GM21825 (cell line): ENCODE measurements at regions not wholly inside any gene's neighbourhood (a gene's known extent, or its start where the extent isn't known, plus 50 kb on each side); places are given as distances from the start of the nearest gene placed in this dataset.
"Not testable (repeated sequence)": the region's sequence is repeated elsewhere in the genome, so short reads cannot be mapped to it uniquely, and the experiment has no call there.

Experiments
- ATAC-seq: cut with Tn5 transposase; IDR thresholded peaks from one replicate; pipeline ENCODE4 v1.9.1; 2021; ENCODE audit warnings: mild to moderate bottlenecking, moderate library complexity; ENCODE audit not compliant: unreplicated experiment

DNA sequence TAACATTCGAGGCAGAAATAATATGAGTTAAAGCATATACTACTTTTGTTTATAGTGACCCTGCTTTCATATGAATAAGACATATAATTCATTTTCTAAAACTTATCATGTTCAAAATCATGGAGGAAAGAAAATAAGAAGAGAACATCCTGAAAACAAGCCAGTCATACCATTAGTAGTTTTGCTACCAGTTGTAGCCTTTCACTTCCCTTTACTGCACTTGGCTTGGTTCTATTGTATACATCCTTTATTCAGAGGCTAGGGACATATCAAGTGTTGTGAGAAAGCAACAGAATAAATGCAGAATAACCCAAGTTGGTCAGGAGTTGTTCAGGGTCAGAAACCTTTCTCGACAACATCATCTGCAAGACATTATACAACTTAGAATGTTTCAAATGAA lies 598.7 kb downstream of the SOX5 start:
- ATAC-seq = peak; percentile 83

GRCh38 chr12:23352670-23353069 lies 596.8 kb downstream of the SOX5 start:
- ATAC-seq = no peak

GRCh38 chr12:23354800-23355199 lies 594.7 kb downstream of the SOX5 start:
- ATAC-seq = no peak

DNA sequence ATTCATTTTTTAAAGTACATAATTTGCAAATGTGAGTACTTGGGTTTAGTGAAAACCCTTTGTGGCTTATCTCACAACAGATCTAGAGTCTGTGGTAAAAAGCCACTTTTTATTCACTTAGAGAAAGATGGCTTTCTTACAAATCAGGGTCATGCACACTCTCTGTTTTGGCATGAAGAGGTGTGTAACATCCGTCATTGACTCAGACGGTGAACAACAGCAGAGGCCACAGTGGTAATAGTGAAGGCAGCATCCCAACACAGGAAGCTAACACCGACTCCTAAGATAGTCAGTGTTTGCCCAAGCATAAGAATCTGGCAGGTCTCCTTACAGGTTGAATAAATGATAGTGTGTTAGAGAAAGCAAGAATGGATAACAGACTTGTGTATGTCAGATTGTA lies 593.0 kb downstream of the SOX5 start:
- no peak for ATAC-seq

DNA sequence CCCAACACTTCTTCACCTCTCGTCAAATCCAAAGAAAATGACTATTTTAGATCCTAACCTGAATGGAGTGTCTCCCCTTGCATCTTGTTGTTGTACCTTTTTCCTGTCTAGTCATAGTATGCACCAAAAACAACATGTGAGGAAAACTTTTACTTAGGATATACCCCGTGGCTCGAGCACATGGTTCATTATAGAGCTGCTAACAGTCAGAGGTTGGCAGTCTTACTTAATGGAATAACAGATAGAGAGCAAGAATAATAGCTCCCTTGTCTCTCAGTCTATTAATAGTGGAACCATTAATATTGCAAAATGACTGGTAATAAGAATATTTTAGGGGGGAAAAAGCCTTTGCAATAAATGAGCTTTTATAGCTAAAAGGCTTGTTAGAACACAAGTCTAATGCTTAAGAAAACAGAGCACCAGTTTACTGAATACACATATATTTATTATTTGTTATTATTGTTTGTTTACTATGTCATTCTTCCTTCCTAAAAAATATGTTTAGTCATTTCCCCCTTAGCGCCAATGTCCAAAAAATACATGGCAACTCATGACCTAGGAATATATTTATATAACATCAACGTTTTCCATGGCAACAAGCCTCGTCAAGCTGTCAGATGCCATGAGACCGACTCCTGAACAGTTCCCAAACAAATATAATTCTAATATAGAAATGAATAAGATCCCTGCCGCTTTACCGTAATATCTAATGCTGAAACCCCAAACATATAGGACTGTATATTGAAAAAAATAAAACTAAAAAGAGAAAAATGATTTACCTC lies 592.4 kb downstream of the SOX5 start:
- no peak for ATAC-seq

- no peak for ATAC-seq
Measured at GRCh38 chr12:23359975-23360701, 589.3 kb downstream of the SOX5 start.

GRCh38 chr12:23361971-23362370 lies 587.5 kb downstream of the SOX5 start:
- no peak for ATAC-seq

- ATAC-seq = no peak
Measured at GRCh38 chr12:23368590-23368989, 580.9 kb downstream of the SOX5 start.

- no peak for ATAC-seq
Measured at GRCh38 chr12:23375621-23376020, 573.8 kb downstream of the SOX5 start.

DNA sequence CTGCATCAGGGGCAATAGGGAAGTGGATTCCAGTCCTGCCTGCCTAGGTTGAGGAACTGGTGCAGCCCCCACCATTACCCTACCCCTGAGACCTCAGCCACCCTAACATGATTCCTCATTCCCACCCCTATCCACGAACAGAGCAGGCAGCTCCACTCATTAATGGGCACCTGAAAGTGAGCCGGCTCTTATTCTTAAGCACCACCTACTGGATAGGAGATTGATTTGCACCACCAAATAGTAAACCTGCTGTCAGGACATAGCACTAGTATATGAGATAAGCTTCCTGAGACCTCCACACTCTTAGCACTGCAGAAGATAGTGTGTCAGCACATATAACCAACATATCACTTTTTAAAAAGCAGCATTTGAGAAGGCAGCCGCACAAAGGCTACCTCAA lies 573.2 kb downstream of the SOX5 start:
- ATAC-seq = no peak

GRCh38 chr12:23380419-23381100 lies 568.9 kb downstream of the SOX5 start:
- no peak for ATAC-seq

- not testable (repeated sequence) for ATAC-seq
Measured at GRCh38 chr12:23388898-23389297, 560.6 kb downstream of the SOX5 start.

- not testable (repeated sequence) for ATAC-seq
Measured at GRCh38 chr12:23389315-23389714, 560.2 kb downstream of the SOX5 start.

GRCh38 chr12:23399402-23399933 lies 550.0 kb downstream of the SOX5 start:
- ATAC-seq = no peak

- ATAC-seq = no peak
Measured at GRCh38 chr12:23415180-23415579, 534.3 kb downstream of the SOX5 start.

GRCh38 chr12:23421556-23421955 lies 527.9 kb downstream of the SOX5 start:
- no peak for ATAC-seq

DNA sequence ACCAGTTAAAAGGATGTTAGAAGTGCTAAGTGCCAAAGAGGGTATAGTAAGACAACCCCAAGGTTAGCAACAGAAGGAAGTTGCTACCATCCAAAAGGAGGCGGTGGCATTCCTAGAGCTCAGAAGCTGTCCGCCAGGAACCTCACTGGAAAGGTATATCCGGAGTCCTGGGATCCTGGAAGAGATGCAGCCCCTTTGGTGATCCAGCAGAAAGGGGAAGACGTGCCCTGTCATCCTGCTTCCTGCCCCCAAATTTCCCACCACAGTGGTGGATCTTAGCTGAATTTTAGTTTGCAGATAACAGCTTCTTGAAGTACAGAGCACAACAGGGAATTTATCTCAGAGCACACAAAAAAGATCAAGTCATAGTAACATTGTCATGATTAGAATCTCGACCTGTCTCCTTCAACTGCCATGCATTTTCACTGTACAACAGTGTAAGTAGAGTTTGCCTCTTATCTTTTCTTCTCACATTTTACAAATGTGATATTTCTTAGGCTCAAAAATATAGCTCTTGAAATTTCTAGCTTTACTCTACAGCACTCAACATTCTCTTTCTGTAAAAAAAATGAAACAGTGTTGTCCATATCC lies 526.3 kb downstream of the SOX5 start:
- no peak for ATAC-seq

DNA sequence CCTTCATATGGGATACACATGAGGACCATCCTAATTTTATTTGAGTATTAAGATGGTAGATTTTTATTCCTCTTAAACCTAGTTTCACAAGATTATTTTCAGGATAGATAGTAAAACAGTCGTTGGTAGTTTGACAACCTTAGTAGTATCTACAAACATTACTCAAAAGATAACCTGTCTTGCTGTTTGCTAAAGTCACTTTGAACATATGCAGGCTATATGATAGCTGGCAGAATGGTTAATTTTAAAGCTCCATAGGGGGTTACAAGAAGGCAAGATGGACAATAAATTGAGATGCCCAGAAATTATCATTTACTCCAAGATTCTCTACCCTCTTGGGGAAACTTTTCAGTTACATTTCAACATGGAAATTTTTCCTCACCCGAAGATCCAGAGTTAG lies 525.7 kb downstream of the SOX5 start:
- ATAC-seq = no peak

DNA sequence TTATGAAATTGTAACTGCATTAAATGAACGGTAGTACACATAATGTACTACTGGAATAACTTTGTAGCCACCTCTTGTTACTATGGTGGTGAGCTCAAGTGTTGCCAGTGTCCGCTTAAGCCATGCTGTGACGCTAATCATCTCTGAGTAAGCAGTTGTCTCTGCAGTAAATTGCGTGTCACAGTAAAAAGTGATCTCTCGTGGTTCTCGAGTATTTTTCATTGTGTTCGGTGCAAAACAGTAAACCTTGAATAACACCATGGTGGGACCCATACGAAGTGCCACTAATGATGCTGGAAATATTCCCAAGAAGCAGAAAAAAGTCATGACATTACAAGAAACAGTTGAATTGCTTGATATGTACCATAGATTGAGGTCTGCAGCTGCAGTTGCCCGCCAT lies 524.8 kb downstream of the SOX5 start:
- no peak for ATAC-seq

DNA sequence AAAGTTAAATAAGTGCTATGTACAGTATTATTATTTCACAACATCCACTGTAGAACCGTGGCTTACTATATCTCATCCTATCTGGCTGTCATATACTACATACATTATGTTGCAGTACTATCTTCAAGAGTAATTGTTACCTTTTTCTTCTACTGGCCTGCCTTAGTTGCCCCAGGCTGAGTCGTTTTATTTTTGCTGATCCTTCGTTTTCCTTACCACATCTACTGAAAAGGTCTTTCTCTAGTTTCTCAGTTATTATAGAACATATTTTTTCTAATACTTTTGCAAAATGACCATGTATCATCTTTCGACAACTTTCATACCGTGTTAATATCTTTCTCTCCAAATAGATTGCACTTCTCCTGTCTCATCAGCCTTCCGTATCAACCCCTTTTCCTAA lies 523.1 kb downstream of the SOX5 start:
- ATAC-seq = no peak

DNA sequence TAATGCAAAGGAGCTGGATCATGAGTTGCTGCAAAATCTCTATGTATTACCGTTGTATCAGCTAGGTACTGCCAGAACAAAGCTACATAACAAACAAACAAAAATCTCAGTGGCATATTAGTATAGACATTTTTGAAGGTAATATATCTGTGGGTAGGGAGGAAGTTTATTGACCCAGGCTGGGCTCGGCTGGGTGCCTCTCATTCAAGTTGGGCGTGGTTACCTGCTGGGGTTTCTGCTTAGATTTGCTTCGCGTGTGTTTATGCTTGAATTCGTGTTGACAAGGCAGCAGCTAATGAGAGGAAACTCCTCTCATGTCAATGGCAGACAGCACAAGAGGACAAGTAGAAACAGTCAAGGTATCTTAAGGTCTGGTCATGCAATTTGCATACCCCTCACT lies 520.7 kb downstream of the SOX5 start:
- ATAC-seq = no peak
